ENCODE measurements at regions not wholly inside any gene's neighbourhood (a gene's known extent, or its start where the extent isn't known, plus 50 kb on each side); places are given as distances from the start of the nearest gene placed in this dataset.

GRCh38 chr2:55120634-55121359 is 70.5 kb upstream of the RTN4 start:
- Histone ChIP-seq H3K4ac (ENCODE audit: low read depth, low read length) (peak overlapping the region; percentile 64), H2BK15ac (ENCODE audit: low read depth, low read length) (peak overlapping the region; percentile 53; the same call in 1 of the 3 replicates), H3K4me1 (ENCODE audit: control insufficient read depth, insufficient read depth, low read length) (peaks cover 18% of the 10 kb centered on the region), H3K14ac (replicated peaks; ENCODE audit: low read depth, low read length) (peak overlapping the region; percentile 85), H3K9me3 (ENCODE audit: control insufficient read depth, insufficient read depth, low read length) (no peaks in the 10 kb centered on the region), H3K4me3 (ENCODE audit: insufficient read depth, low read depth, low read length) (no peak overlapping the region), H2AK5ac (ENCODE audit: low read depth, low read length) (peak overlapping the region; percentile 53; the same call in 1 of the 2 replicates), H3K4me2 (ENCODE audit: low read depth, low read length) (peak overlapping the region; percentile 9), H2AFZ (replicated peaks; ENCODE audit: low read length, poor library complexity) (peak overlapping the region; percentile 56), H3K56ac (ENCODE audit: extremely low read depth, insufficient read depth, low read length) (no peak overlapping the region), H3K27ac (ENCODE audit: insufficient read depth, low read length) (peak overlapping the region; percentile 8; the same call in 1 of the 2 replicates), H3K79me1 (ENCODE audit: low read depth in 1 of 2, low read length in 2 of 2) (peaks cover 0 to 12% of the 10 kb centered on the region in 2 experiments; a peak in 1 of 4 replicates), H2AK9ac (replicated peaks; ENCODE audit: low read depth, low read length, poor library complexity) (no peak overlapping the region), H4K20me1 (ENCODE audit: insufficient read depth, low read length) (no peaks in the 10 kb centered on the region), H2BK120ac (ENCODE audit: low read depth, low read length) (peak overlapping the region; percentile 73), H3K23ac (ENCODE audit: low read depth, low read length) (peak overlapping the region; percentile 67; the same call in 1 of the 2 replicates), H4K8ac (ENCODE audit: low read depth in 2 of 2, low read length in 2 of 2) (peak overlapping the region in 1 of 2 experiments; percentile 66; a peak in 2 of 4 replicates), H3K36me3 (ENCODE audit: control insufficient read depth, insufficient read depth, low read length) (no peaks in the 10 kb centered on the region), H3K9me1 (ENCODE audit: insufficient read depth, low read length) (peaks cover 11% of the 10 kb centered on the region; the same call in 1 of the 2 replicates), H3K9ac (ENCODE audit: low read depth, low read length) (peak overlapping the region; percentile 12; the same call in 1 of the 2 replicates), H4K5ac (ENCODE audit: low read depth, low read length) (no peak overlapping the region; the same call in 1 of the 2 replicates), H3K18ac (ENCODE audit: low read depth, low read length) (peak overlapping the region; percentile 49; the same call in 1 of the 2 replicates), H2BK20ac (ENCODE audit: low read depth, low read length) (peak overlapping the region; percentile 74), H3K27me3 (ENCODE audit: control insufficient read depth, insufficient read depth, low read length) (no peaks in the 10 kb centered on the region), H2BK5ac (ENCODE audit: low read depth, low read length, poor library complexity, severe bottlenecking) (peak overlapping the region; percentile 36), H4K91ac (ENCODE audit: insufficient read depth, low read depth, low read length) (peak overlapping the region; percentile 35; the same call in 1 of the 2 replicates)
- POLR2A ChIA-PET (ENCODE audit: unreplicated experiment), result interaction anchor here (0.5 to 1.6 kb wide), 2 partner anchors 9 to 13 kb away, joined by 3 to 4 read pairs; no protein-coding TSS in a partner anchor
- dilution Hi-C loops (cut with HindIII; ENCODE audit: low sequenced_read_pairs, unreplicated experiment) (no loop called here), intact Hi-C loops (cut with micrococcal nuclease) (no loop called here), in situ Hi-C loops (cut with MboI; ENCODE audit: low sequenced_read_pairs) (no loop called here)
- WGBS, 2 experiments (ENCODE audit: extremely low coverage in 2 of 2, insufficient read length in 1 of 2), result 0% methylated on average over 2 of the region's 8 CpGs; no CpG with 5 or more reads in 1 of the 2 experiments
- TF ChIP-seq POLR2A (IDR thresholded peaks at IDR 0.05; ENCODE audit: low read depth, low read length) (no peak), MXI1 (IDR thresholded peaks at IDR 0.05; ENCODE audit: borderline replicate concordance, low read depth, low read length) (no peak), BHLHE40 (IDR thresholded peaks at IDR 0.05; ENCODE audit: low read depth, low read length) (peak; percentile 31; the same call in 1 of the 2 replicates), RAD21 (IDR thresholded peaks at IDR 0.05; ENCODE audit: low read length) (peak; percentile 7; the same call in 1 of the 2 replicates), CEBPB (IDR thresholded peaks at IDR 0.05; ENCODE audit: low read depth, low read length) (no peak), RCOR1 (IDR thresholded peaks at IDR 0.05; ENCODE audit: insufficient replicate concordance, low read length) (no peak), USF2 (IDR thresholded peaks at IDR 0.05; ENCODE audit: low read depth, low read length) (no peak), NFE2L2 (IDR thresholded peaks at IDR 0.05; ENCODE audit: low read depth, low read length) (no peak), MAZ (IDR thresholded peaks at IDR 0.05; ENCODE audit: borderline replicate concordance, low read depth, low read length) (no peak), FOS (IDR thresholded peaks at IDR 0.05; ENCODE audit: low read depth, low read length) (no peak), RFX5 (IDR thresholded peaks at IDR 0.05; ENCODE audit: low read depth, low read length) (no peak)
- DNase-seq (peak; percentile 60), ATAC-seq (ENCODE audit: low read depth) (peak; percentile 74)
- CTCF ChIA-PET, result interaction anchor here (0.7 to 2.5 kb wide), 3 partner anchors 47 to 221 kb away, joined by 3 to 7 read pairs (median 4); no protein-coding TSS in a partner anchor
- no TSS peak for BruUV-seq (replicated peaks)

Measured in IMR-90 (cell line).